Erythroblast (primary cell): ENCODE measurements at regions not wholly inside any gene's neighbourhood (a gene's known extent, or its start where the extent isn't known, plus 50 kb on each side); places are given as distances from the start of the nearest gene placed in this dataset.

Experiments
- GATA1 ChIP-seq: IDR thresholded peaks from 2 replicates; pipeline ENCODE4 v1.6.1; 2011; ENCODE audit warnings: low read depth, mild to moderate bottlenecking, control low read depth, low read length, moderate library complexity
- POLR2A ChIP-seq: IDR thresholded peaks from 2 replicates; pipeline ENCODE4 v1.6.1; 2011; ENCODE audit warnings: mild to moderate bottlenecking, low read length

GRCh38 chr3:59366218-59366617, 316.4 kb upstream of the CFAP20DC start:
- TF ChIP-seq POLR2A: no peak
- no peak for TF ChIP-seq GATA1
